IMR-90 (cell line): ENCODE measurements at regions not wholly inside any gene's neighbourhood (a gene's known extent, or its start where the extent isn't known, plus 50 kb on each side); places are given as distances from the start of the nearest gene placed in this dataset.
"Not testable (repeated sequence)": the region's sequence is repeated elsewhere in the genome, so short reads cannot be mapped to it uniquely, and the experiment has no call there.

ENCODE experiments used
- ATAC-seq: fragments of 200-7000 bp; cut with Tn5 transposase; 2 replicates; pipeline ENCODE4 v1.9.1; 2020; ENCODE audit warnings: low read depth, mild to moderate bottlenecking, moderate library complexity
- BruUV-seq: library from RNA; stranded (reverse); fragments of 400-500 nt; replicated peaks from 2 replicates; lab custom pipeline; 2021; lab: Mats Ljungman, UMichigan
- CTCF ChIA-PET: fragments of 300-600 bp; formaldehyde crosslinking; extraction: SDS; loops from one replicate; lab custom pipeline; 2021; ENCODE audit warnings: antibody characterized with exemption; lab: Yijun Ruan, JAX
- POLR2A ChIA-PET: fragments of 300-600 bp; sonication (Branson Sonifier 250); formaldehyde crosslinking; loops from one replicate; lab custom pipeline; 2022; ENCODE audit warnings: antibody characterized with exemption; ENCODE audit not compliant: unreplicated experiment; lab: Charles Lee
- DNase-seq: peaks from one replicate; pipeline ENCODE4 v3.0.0; 2013
- H2AFZ ChIP-seq: replicated peaks from 2 replicates; pipeline ENCODE3; 2013; ENCODE audit warnings: low read length, mild to moderate bottlenecking; ENCODE audit not compliant: poor library complexity
- H2AK5ac ChIP-seq: 2 replicates; pipeline ENCODE4 v1.6.1; 2013; ENCODE audit warnings: low read depth, low read length, inconsistent platforms
- H2AK9ac ChIP-seq: replicated peaks from 2 replicates; pipeline ENCODE3; 2013; ENCODE audit warnings: mild to moderate bottlenecking, low read depth, low read length, moderate library complexity; ENCODE audit not compliant: poor library complexity
- H2BK120ac ChIP-seq: 2 replicates; pipeline ENCODE4 v1.6.1; 2013; ENCODE audit warnings: low read depth, low read length, inconsistent platforms
- H2BK15ac ChIP-seq: 3 replicates; pipeline ENCODE4 v1.6.1; 2013; ENCODE audit warnings: low read depth, low read length, inconsistent platforms
- H2BK20ac ChIP-seq: 2 replicates; pipeline ENCODE4 v1.6.1; 2013; ENCODE audit warnings: low read depth, mild to moderate bottlenecking, inconsistent platforms, low read length, moderate library complexity
- H2BK5ac ChIP-seq: 2 replicates; pipeline ENCODE4 v1.6.1; 2013; ENCODE audit warnings: mild to moderate bottlenecking, low read depth, low read length, inconsistent platforms; ENCODE audit not compliant: poor library complexity, severe bottlenecking
- H3K14ac ChIP-seq: replicated peaks from 2 replicates; pipeline ENCODE4 v1.6.1; 2013; ENCODE audit warnings: low read depth, low read length, inconsistent platforms
- H3K18ac ChIP-seq: 2 replicates; pipeline ENCODE4 v1.6.1; 2013; ENCODE audit warnings: low read depth, low read length, control low read depth
- H3K23ac ChIP-seq: 2 replicates; pipeline ENCODE4 v1.6.1; 2013; ENCODE audit warnings: low read depth, low read length, inconsistent platforms
- H3K27ac ChIP-seq: 2 replicates; pipeline ENCODE4 v1.5.1; 2013; ENCODE audit warnings: mild to moderate bottlenecking, control low read depth, low read length; ENCODE audit not compliant: insufficient read depth
- H3K27me3 ChIP-seq: 2 replicates; pipeline ENCODE4 v1.6.1; 2013; ENCODE audit warnings: low read length; ENCODE audit not compliant: control insufficient read depth, insufficient read depth
- H3K36me3 ChIP-seq: 2 replicates; pipeline ENCODE4 v1.6.1; 2013; ENCODE audit warnings: low read length, mixed read lengths; ENCODE audit not compliant: control insufficient read depth, insufficient read depth
- H3K4ac ChIP-seq: 2 replicates; pipeline ENCODE4 v1.6.1; 2013; ENCODE audit warnings: low read depth, low read length, inconsistent platforms
- H3K4me1 ChIP-seq: 2 replicates; pipeline ENCODE4 v1.6.1; 2013; ENCODE audit warnings: low read length, mixed read lengths; ENCODE audit not compliant: control insufficient read depth, insufficient read depth
- H3K4me2 ChIP-seq: 2 replicates; pipeline ENCODE4 v1.6.1; 2013; ENCODE audit warnings: low read depth, mild to moderate bottlenecking, control low read depth, low read length, moderate library complexity
- H3K4me3 ChIP-seq: 2 replicates; pipeline ENCODE4 v1.5.1; 2013; ENCODE audit warnings: low read depth, mild to moderate bottlenecking, control low read depth, low read length, moderate library complexity; ENCODE audit not compliant: insufficient read depth
- H3K56ac ChIP-seq: 2 replicates; pipeline ENCODE4 v1.6.1; 2013; ENCODE audit warnings: low read length, inconsistent platforms; ENCODE audit not compliant: insufficient read depth; ENCODE audit errors: extremely low read depth
- H3K79me1 ChIP-seq, 2 experiments: 2 replicates each; pipeline ENCODE4 v1.6.1; 2013; ENCODE audit warnings: low read length in 2 of 2, inconsistent platforms in 1 of 2, low read depth in 1 of 2
- H3K9ac ChIP-seq: 2 replicates; pipeline ENCODE4 v1.6.1; 2013; ENCODE audit warnings: low read depth, low read length, control low read depth
- H3K9me1 ChIP-seq: 2 replicates; pipeline ENCODE4 v1.6.1; 2013; ENCODE audit warnings: low read length, inconsistent platforms; ENCODE audit not compliant: insufficient read depth
- H3K9me3 ChIP-seq: 2 replicates; pipeline ENCODE4 v1.6.1; 2013; ENCODE audit warnings: low read length; ENCODE audit not compliant: control insufficient read depth, insufficient read depth
- H4K20me1 ChIP-seq: 2 replicates; pipeline ENCODE4 v1.6.1; 2013; ENCODE audit warnings: low read length, inconsistent platforms; ENCODE audit not compliant: insufficient read depth
- H4K5ac ChIP-seq: 2 replicates; pipeline ENCODE4 v1.6.1; 2013; ENCODE audit warnings: mild to moderate bottlenecking, low read depth, low read length, control low read depth
- H4K8ac ChIP-seq, 2 experiments: 2 replicates each; pipeline ENCODE4 v1.6.1; 2013; ENCODE audit warnings: low read depth in 2 of 2, low read length in 2 of 2, control low read depth in 1 of 2, inconsistent platforms in 1 of 2
- H4K91ac ChIP-seq: 2 replicates; pipeline ENCODE4 v1.6.1; 2013; ENCODE audit warnings: low read depth, low read length, inconsistent platforms; ENCODE audit not compliant: insufficient read depth
- MAFK ChIP-seq: IDR thresholded peaks from 2 replicates; pipeline ENCODE4 v1.6.1; 2012; ENCODE audit warnings: low read depth, low read length, improper control_type of control experiment
- RAD21 ChIP-seq: IDR thresholded peaks from 2 replicates; pipeline ENCODE4 v1.6.1; 2012; ENCODE audit warnings: low read length, improper control_type of control experiment
- WGBS, 2 experiments: methylation state at CpG; one replicate each; pipeline versions ENCODE4 v1.1.5 to v1.1.7; 2013; ENCODE audit warnings: missing lambda C conversion rate in 2 of 2; ENCODE audit not compliant: insufficient read length in 1 of 2; ENCODE audit errors: extremely low coverage in 2 of 2; 5-methylcytosine and 5-hydroxymethylcytosine counted together
- dilution Hi-C: fragments of 300-500 bp; cut with HindIII; formaldehyde crosslinking; loops from one replicate; pipeline ENCODE4 v1.14.3; 2018; ENCODE audit warnings: low sequenced_read_pairs; ENCODE audit not compliant: unreplicated experiment
- in situ Hi-C: fragments of 300-500 bp; cut with MboI; formaldehyde crosslinking; loops from 3 replicates; pipeline ENCODE4 v1.14.3; 2019; ENCODE audit warnings: low sequenced_read_pairs, inconsistent platforms, mixed read lengths
- intact Hi-C: fragments of 100-400 bp; cut with micrococcal nuclease; formaldehyde crosslinking; loops from 2 replicates; pipeline ENCODE4 v1.10.0; 2022

GRCh38 chr15:88998980-88999713, 86.0 kb upstream of the MFGE8 start (continued):
- no peak for TF ChIP-seq RAD21

GRCh38 chr15:89001708-89002275, 86.5 kb upstream of the ABHD2 start:
- Histone ChIP-seq H3K4me1 (peaks cover 13% of the 10 kb centered on the region), H2BK20ac (peak overlapping the region; percentile 72; the same call in 1 of the 2 replicates), H3K14ac (peak overlapping the region; percentile 80; the same call in 1 of the 2 replicates), H4K8ac (peak overlapping the region in 1 of 2 experiments; percentile 57; a peak in 2 of 4 replicates), H4K91ac (peak overlapping the region; percentile 57), H2BK15ac (peak overlapping the region; percentile 53; the same call in 2 of the 3 replicates), H3K9me1 (peaks cover 13% of the 10 kb centered on the region), H4K5ac (peak overlapping the region; percentile 65; the same call in 1 of the 2 replicates), H3K18ac (peak overlapping the region; percentile 76; the same call in 1 of the 2 replicates), H3K27ac (peak overlapping the region; percentile 56), H2BK5ac (peak overlapping the region; percentile 6), H2BK120ac (peak overlapping the region; percentile 53), H2AK5ac (peak overlapping the region; percentile 77; the same call in 1 of the 2 replicates), H3K4ac (peak overlapping the region; percentile 79)
- H3K9ac ChIP-seq, ATAC-seq, H3K23ac ChIP-seq, BruUV-seq, H3K36me3 ChIP-seq, DNase-seq, POLR2A ChIA-PET, H3K27me3 ChIP-seq, H4K20me1 ChIP-seq, H2AK9ac ChIP-seq, H3K79me1 ChIP-seq, H3K9me3 ChIP-seq, H2AFZ ChIP-seq, H3K4me3 ChIP-seq, H3K4me2 ChIP-seq, H3K56ac ChIP-seq: not testable (repeated sequence)
- intact Hi-C loops (loop anchor here (1.0 kb wide), 1 partner anchor 88 kb away; the partner anchor contains the start of gene MFGE8), dilution Hi-C loops (loop anchor here (25.0 kb wide), 1 partner anchor 89 kb away; the partner anchor contains the start of gene MFGE8), in situ Hi-C loops (loop anchor here (25.0 kb wide), 1 partner anchor 514 kb away; no protein-coding TSS in a partner anchor)
- WGBS, 2 experiments = 80% methylated on average over 3 of the region's 4 CpGs; no CpG with 5 or more reads in 1 of the 2 experiments
- peak; percentile 87 for TF ChIP-seq MAFK
- CTCF ChIA-PET = interaction anchor here (4.3 kb wide), 1 partner anchor 97 kb away, joined by 37 read pairs; no protein-coding TSS in a partner anchor
